HG02571 (cell line): ENCODE measurements at regions not wholly inside any gene's neighbourhood (a gene's known extent, or its start where the extent isn't known, plus 50 kb on each side); places are given as distances from the start of the nearest gene placed in this dataset.

ENCODE experiments used
- ATAC-seq: cut with Tn5 transposase; IDR thresholded peaks from one replicate; pipeline ENCODE4 v1.9.1; 2021; ENCODE audit warnings: mild to moderate bottlenecking, moderate library complexity; ENCODE audit not compliant: unreplicated experiment

DNA sequence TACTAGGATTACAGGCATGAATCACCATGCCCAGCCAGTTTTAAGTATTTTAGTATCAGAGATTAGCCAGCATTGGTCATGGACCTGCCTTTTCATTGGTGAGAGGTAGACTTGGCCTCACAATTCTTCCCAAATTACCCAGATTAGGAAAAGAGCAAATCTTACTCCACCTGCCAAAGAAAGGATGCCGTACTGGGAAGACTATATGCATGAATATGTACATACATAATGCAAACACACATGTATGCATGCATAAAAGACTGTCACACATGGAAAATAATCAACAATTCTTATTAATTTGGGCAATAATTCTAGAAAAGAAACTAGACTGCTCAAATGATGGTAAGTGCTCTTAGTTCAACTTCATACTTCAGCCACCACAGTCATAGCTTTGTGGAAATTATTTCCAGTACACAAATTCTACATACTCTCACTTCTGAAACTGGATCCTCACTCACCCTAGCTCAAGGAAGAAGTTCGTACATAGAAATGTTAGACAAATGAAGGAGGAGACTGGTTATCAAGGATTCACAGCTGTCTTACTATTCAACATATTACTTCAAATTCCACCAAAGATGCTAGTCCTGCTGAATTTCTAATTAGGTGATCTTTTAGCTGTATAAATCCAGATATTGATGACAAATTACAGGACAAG is 73.7 kb downstream of the MINAR2 start:
- ATAC-seq: no peak

DNA sequence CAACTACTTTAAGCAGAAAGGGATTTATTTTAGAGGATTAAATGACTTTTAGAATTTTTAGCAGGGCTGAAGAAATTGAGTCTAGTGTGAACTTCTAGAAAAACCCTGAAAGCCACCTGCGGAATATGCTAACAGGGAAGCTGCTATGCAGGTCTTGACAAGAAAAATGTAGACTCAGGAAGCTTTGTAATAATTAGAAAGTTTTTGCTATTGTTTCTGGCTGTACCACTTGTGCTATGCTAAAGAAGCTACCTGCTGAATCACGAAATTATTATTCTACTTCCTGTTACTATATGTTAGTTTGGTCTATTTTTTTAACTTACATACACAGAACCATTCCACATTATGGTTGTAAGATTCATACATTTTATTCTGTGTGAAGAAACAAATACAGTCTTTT is 74.0 kb upstream of the CHSY3 start:
- no peak for ATAC-seq

- no peak for ATAC-seq
Observed at GRCh38 chr5:129836321-129836720, 67.9 kb upstream of the CHSY3 start.

- ATAC-seq: no peak
Observed at GRCh38 chr5:129844764-129845163, 59.5 kb upstream of the CHSY3 start.

DNA sequence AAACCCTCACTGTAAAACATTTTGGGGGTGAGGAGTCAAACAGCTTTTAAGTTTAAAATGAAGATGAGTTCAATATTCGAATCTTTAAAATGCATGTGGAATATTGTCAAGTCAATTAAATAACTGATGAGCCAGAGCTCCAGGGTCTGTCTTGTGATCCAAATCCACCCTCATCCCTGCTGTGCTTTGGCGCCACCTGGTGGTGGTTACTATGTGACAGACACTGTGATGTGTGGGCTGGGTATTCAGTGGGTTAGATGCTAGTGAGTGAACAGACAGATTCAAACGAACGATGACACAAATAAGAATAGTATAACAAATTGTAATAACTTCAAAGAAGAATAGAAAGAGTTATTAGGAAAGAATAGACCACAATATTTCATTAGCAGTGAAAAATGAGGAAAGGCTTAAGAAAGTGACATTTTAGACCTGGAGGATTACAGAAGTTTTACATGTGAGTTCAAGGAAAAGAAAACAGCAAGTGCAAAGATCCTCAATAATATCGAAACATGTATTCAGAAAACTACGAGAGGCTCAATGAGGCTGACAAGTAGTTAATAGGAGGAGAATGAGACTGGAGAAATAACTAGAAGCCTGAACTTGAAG is 51.4 kb upstream of the CHSY3 start:
- peak; percentile 96 for ATAC-seq

DNA sequence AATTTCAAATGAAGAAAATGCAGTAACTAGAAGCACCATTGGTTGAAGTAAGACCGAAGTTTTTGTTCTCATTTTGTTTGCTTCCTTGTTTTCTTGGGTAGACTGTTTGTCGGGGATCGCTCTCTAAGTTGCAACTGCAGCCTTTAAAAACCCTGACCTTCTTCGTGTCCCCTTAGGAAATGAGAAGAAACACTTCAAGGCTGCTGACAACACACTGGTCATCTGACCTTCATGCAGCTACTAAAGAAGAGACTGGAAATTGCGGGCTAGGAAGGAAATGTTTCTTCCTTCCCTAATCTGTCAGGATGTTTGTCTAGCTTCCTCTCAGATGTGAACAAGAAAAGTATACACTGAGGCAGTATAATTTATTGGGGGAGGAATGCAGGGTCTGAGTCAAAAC is 50.7 kb upstream of the CHSY3 start:
- no peak for ATAC-seq
